ENCODE measurements at regions not wholly inside any gene's neighbourhood (a gene's known extent, or its start where the extent isn't known, plus 50 kb on each side); places are given as distances from the start of the nearest gene placed in this dataset.
"Not testable (repeated sequence)": the region's sequence is repeated elsewhere in the genome, so short reads cannot be mapped to it uniquely, and the experiment has no call there.

DNA sequence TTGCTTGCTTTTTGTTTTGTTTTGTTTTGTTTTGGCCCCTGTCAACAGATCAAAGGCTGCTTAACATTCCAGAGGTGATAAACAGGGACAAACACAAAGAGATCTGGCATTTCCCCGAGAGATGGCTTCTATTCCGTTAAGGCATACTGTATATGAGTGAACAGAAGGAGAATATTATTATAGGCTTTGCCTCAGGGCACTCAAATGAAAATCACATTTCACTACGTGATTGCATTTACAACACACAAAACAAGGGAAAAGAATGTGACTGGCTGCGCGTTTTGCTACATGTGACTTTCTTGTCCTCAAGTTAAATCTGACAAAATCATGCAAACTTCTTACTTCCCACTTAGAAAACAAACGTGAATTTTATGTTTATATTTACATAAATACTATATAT, 1037.9 kb upstream of the DDX18 start:
- no peak for DNase-seq

DNA sequence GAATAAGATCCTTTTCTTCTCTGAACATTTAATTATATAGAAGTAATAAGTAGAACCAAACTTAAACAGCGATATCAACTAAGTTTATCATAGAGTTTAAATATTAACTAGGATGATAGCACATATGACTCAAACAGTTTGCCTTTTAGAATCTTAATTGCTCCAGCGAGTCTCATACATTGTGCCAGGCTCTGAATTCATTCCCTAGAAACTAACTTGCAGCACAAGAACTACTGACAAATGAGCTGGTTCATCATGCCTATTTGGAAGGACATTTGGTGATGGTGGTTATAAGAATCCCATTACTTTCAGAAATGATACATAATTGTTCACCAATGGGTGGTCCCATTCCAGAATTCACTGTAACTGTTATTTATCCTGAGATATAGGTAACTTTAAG, 1026.6 kb upstream of the DDX18 start:
- DNase-seq = no peak

DNA sequence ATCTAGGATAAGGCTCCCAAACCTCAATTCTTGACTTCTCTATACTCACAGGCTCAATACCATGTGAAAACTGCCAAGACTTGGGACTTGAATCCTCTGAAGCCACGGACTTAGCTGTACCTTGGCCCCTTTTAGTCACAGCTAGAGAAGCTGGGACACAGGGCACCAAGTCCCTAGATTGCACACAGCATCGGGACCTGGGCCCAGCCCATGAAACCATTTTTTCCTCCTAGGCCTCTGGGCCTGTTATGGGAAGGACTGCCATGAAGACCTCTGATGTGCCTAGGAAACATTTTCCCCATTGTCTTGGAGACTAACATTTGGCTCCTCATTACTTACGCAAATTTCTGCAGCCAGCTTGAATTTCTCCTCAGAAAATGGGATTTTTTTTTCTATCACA, 1011.8 kb upstream of the DDX18 start:
- no peak for DNase-seq

- no peak for DNase-seq
These were observed 1009.6 kb upstream of the DDX18 start for GRCh38 chr2:116804901-116805300.

- DNase-seq = not testable (repeated sequence)
These were observed 1008.0 kb upstream of the DDX18 start for GRCh38 chr2:116806505-116806904.

- no peak for DNase-seq
These were observed 1005.4 kb upstream of the DDX18 start for GRCh38 chr2:116809109-116809508.

DNA sequence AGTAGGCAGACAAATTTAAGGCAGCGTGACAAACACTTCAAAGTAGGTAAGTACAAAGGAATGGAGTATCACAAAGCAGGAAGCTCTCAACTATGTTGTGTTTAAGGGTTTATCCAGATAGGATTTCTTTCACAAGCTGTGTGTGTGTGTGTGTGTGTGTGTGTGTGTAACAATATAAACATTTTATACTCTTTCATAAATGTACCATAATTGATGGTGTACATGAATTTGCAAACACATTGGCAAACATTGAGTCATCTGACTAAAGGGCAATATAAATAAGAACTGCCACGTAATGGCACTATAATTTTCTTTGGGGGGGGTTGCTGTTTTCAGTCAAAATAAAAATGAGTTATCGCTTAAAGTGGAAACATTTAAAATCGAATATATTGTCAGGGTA, 1004.4 kb upstream of the DDX18 start:
- DNase-seq = no peak

DNA sequence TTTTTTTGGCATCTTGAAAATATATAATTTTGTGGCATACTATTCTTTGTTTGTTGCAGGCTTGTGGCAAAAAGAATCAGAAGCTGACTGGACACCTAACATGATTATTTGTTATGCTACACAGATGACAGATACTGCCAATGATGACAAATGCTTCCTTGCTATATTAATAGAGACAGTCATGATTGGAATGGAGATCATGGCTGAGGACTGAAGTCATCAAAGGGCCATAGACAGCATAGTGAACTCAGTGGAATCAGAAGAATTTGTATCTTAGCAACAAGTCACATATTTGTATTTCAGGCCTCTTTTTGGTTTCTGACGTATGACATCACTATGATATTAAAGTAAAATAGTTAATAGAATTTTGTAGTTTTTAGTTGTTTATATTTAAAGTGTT, 1003.8 kb upstream of the DDX18 start:
- no peak for DNase-seq

DNA sequence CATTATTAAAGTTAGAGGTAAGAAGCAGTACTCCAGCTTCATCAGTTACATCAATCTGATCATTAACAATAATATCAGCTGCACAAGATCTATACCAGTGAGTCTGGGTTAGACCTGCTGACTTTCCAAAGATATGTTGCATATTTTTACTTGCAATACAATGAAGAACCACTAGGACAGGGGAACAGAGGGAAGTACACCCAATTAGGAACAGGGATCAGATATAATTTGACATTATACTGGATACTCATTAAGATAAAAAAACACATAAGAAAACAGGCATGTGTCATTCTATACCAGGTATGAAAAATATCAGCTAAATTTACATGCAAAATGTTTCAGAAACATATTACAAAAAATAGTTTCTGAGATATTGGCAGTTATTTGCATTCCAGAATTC, 995.1 kb upstream of the DDX18 start:
- no peak for DNase-seq

DNA sequence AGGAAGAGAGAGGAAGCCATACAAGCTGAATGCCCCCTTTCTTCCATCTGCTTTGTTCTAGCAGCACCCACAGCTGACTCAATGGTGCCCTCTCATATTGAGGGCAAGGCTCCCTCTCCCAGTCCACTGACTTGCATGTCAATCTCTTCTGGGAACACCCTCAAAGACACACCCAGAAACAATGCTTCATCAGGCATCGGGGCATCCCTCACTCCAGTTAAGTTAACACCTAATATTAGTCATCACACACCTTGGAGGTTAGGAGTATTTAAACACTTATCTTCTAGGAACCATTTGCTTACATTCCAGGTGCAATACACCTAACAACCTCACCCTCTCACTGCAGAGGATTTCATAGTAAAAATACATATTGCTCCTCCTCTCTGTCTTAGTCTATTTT, 993.5 kb upstream of the DDX18 start:
- DNase-seq = no peak

DNA sequence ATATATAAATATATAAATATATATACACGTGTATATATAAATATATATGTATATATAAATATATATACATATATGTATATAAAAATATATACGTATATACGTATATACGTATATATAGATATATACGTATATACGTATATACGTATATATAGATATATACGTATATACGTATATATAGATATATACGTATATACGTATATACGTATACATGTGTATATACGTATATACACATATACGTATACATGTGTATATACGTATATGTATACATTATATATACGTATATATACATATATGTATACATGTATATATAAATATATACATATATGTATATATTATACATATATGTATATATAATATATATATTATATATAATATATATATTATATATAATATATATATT, 984.9 kb upstream of the DDX18 start:
- not testable (repeated sequence) for DNase-seq

DNA sequence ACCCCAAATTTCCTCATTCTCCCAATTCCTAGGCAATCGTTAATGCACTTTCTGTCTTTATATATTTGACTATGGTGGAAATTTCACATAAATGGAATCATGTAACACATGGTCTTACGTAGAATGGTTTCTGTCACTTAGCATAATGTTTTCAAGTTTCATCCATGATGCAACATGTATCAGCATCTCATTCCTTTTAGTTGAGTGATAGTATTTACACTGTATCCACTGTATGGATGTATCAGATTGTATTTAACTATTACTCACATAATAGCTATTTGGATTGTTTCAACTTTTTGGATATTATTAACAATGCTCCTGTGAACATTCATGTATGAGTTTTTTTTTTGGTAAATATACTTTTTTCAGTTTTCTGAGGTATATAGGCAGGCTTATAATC, 982.3 kb upstream of the DDX18 start:
- DNase-seq = no peak

- no peak for DNase-seq
These were observed 981.4 kb upstream of the DDX18 start for GRCh38 chr2:116833052-116833451.

DNA sequence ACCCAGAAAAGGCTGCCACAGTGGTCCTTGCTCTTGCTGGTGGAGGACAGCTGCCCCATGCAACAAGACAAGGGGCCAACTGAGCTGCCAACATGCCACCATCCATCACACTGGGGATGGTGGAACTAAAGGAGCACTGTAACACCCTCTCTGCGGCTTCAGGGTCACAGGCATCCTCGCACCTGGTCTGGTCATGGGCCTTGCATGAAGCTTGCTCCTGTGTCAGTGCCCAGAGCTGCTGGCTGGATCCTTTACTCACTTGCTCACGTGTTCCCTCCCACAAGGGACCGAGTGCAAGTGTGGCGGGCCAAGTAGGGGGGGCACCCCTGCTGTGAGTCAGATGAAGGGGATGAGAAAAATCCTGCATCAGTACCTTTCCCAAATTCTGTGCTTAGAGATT, 972.3 kb upstream of the DDX18 start:
- DNase-seq = no peak

DNA sequence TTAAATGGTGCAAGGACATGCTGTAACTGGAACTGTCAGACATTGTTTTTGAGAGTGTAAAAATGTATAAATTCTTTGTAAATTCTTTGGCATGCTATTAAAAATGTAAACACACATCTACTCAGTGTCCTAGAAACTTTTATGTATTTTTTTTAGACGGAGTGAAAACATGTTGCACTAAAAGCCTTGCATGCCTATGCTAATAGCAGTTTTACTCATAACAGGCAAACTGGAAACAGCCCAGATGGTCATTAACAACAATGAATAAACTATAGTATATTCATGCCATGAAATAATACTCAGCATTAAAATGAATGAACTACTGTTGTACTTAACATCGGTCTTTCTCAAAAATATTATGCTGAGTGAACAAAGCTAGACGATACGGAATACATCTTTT, 954.8 kb upstream of the DDX18 start:
- DNase-seq = no peak

GRCh38 chr2:116874021-116874420, 940.5 kb upstream of the DDX18 start:
- no peak for DNase-seq

- no peak for DNase-seq
These were observed 937.2 kb upstream of the DDX18 start for GRCh38 chr2:116877274-116877673.

DNA sequence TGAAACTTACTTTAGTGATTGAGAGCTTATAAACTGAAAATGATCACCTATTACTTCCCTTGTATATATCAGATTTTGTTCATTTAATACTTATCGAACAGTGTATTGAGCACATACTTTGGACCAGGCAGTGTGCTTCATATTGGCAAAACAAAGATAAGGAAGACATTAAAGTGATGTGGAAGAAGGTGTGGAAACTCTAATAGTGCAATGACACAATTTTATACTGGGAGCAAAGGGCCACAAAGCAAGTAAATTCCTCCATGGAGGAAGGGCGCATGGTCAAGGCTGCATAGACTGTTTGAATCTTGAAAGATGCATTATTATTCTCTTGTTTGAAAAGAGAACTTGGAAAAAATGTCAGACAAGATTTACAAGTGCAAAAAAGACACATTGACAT, 936.5 kb upstream of the DDX18 start:
- no peak for DNase-seq

- no peak for DNase-seq
These were observed 934.8 kb upstream of the DDX18 start for GRCh38 chr2:116879650-116880160.

- no peak for DNase-seq
These were observed 923.3 kb upstream of the DDX18 start for GRCh38 chr2:116891191-116891590.

DNA sequence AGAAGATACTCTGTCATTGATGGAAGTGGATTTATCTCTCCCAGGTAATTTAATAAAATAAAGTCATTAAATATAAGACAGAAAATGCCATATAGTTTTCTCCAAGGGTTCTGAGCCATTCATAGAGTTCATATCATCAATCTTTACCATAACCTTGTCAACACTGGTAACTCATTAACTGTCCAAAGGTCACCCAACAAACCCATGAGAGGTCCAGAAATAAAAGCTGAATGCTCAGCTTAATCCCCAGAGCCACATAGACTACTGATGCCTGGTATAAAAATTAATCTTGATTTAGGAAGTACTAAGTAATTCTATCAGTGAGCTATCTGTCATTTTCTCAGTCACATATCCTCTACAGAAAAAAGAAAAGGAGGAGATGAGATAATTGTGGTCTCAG, 903.0 kb upstream of the DDX18 start:
- DNase-seq = no peak

DNA sequence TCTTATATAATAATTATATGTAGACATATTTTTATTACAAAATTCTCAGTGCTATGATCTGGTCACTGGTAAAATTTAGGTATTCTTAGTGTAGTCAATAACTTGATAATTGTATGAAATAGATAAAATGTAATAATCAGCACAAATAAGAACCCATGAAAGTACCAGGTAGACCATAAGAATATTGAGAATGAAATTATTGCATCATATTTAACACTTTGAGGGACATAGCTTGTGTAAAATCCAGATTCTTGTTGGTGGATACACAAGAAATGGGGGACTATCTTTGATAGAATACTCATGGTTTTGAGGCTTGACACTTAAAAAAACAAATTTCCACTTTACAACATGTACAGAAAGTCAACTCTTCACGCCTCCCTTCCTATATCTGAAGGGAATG, 898.8 kb upstream of the DDX18 start:
- DNase-seq = no peak

- DNase-seq = no peak
These were observed 897.3 kb upstream of the DDX18 start for GRCh38 chr2:116917196-116917595.

- no peak for DNase-seq
These were observed 895.9 kb upstream of the DDX18 start for GRCh38 chr2:116918574-116918973.

DNA sequence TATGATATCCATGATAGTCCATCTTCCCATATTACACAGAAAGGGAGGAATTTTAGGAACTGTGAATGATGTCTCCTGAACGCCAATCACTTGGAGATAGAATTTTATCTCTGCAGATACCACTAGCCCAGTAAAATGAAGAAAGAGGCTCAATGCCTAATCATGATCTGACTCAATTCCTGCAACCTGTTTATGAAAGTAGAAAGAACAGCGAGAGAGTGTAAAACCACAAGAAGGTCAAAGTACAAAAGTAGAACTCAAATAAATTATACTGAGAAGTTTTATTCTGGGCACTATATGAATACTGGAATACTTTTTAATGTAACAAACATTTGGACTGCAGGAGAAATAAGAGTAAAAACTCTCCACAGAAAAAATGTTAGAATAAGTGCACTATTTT, 892.1 kb upstream of the DDX18 start:
- no peak for DNase-seq

DNA sequence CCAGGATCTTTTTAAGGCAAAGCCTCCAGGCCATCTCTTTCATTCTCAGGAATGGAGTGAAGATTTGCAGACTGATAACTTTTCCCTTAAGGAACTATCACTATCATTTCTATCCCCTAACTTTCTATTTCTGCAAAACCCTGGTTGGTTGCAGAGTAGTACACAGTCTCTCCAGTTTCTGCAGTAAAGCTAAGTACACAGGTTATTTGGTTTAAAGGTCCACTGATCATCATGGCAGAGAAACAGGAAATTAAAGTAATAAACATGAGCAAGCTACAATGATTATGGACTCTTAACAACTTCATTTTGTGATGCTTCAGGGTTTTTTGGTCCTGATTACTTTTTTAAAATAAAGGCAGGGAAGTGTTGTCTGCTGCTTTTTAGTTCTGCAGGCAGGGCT, 890.0 kb upstream of the DDX18 start:
- no peak for DNase-seq

Measured in NCI-H1092 treated with DMSO at 0.1 percent for 48 hours (cell line).